Brain pericyte (primary cell): ENCODE measurements at regions not wholly inside any gene's neighbourhood (a gene's known extent, or its start where the extent isn't known, plus 50 kb on each side); places are given as distances from the start of the nearest gene placed in this dataset.

ENCODE experiments used
- DNase-seq: peaks from one replicate; pipeline ENCODE4 v3.0.0-alpha.2; 2012; ENCODE audit warnings: low read depth, low spot score

- DNase-seq, result no peak
These were observed 67.3 kb upstream of the VOPP1 start for GRCh38 chr7:55639640-55640039.

GRCh38 chr7:55629051-55629677 is 56.9 kb upstream of the VOPP1 start:
- DNase-seq, result no peak

- DNase-seq, result no peak
These were observed 52.5 kb upstream of the VOPP1 start for GRCh38 chr7:55624813-55625212.

- DNase-seq, result no peak
These were observed 51.3 kb upstream of the VOPP1 start for GRCh38 chr7:55623617-55624016.

GRCh38 chr7:55622241-55622640 is 49.9 kb upstream of the VOPP1 start:
- no peak for DNase-seq
